Activated naive CD8-positive, alpha-beta T cell treated with anti-CD3 and anti-CD28 coated beads, Interleukin-2, amount 50 U/mL, for 16 hours (primary cell): ENCODE measurements at regions not wholly inside any gene's neighbourhood (a gene's known extent, or its start where the extent isn't known, plus 50 kb on each side); places are given as distances from the start of the nearest gene placed in this dataset.

Experiments
- DNase-seq: peaks from one replicate; pipeline ENCODE4 v3.0.0-alpha.2; 2020; ENCODE audit warnings: low read depth, low spot score

- DNase-seq: no peak
Observed at GRCh38 chr12:75900781-75901254, 130.8 kb downstream of the PHLDA1 start.

GRCh38 chr12:75900226-75900625 lies 131.3 kb downstream of the PHLDA1 start:
- DNase-seq: no peak

- no peak for DNase-seq
Observed at GRCh38 chr12:75894965-75895754, 136.4 kb downstream of the PHLDA1 start.

GRCh38 chr12:75893765-75894164 lies 137.8 kb downstream of the PHLDA1 start:
- DNase-seq: no peak

GRCh38 chr12:75892731-75893408 lies 138.7 kb downstream of the PHLDA1 start:
- no peak for DNase-seq

GRCh38 chr12:75891072-75891471 lies 140.5 kb downstream of the PHLDA1 start:
- DNase-seq: no peak

GRCh38 chr12:75890660-75891059 lies 140.9 kb downstream of the PHLDA1 start:
- DNase-seq: no peak

GRCh38 chr12:75890141-75890540 lies 141.4 kb downstream of the PHLDA1 start:
- DNase-seq: no peak

- no peak for DNase-seq
Observed at GRCh38 chr12:75888874-75889613, 142.5 kb downstream of the PHLDA1 start.

GRCh38 chr12:75888399-75888798 lies 143.2 kb downstream of the PHLDA1 start:
- DNase-seq: no peak

GRCh38 chr12:75887979-75888378 lies 143.6 kb downstream of the PHLDA1 start:
- DNase-seq: no peak

GRCh38 chr12:75884465-75884985 lies 147.1 kb downstream of the PHLDA1 start:
- DNase-seq: no peak

- DNase-seq: no peak
Observed at GRCh38 chr12:75883241-75883640, 148.3 kb downstream of the PHLDA1 start.

- no peak for DNase-seq
Observed at GRCh38 chr12:75882421-75882820, 149.2 kb downstream of the PHLDA1 start.

GRCh38 chr12:75881920-75882319 lies 149.7 kb downstream of the PHLDA1 start:
- no peak for DNase-seq

- no peak for DNase-seq
Observed at GRCh38 chr12:75877763-75878621, 153.6 kb downstream of the PHLDA1 start.

GRCh38 chr12:75876832-75877762 lies 154.5 kb downstream of the PHLDA1 start:
- no peak for DNase-seq

- no peak for DNase-seq
Observed at GRCh38 chr12:75874441-75874840, 157.1 kb downstream of the PHLDA1 start.

- DNase-seq: no peak
Observed at GRCh38 chr12:75872762-75873161, 158.8 kb downstream of the PHLDA1 start.

- DNase-seq: no peak
Observed at GRCh38 chr12:75870878-75871277, 160.7 kb downstream of the PHLDA1 start.
